Vagina (tissue), 2 donors: ENCODE measurements at regions not wholly inside any gene's neighbourhood (a gene's known extent, or its start where the extent isn't known, plus 50 kb on each side); places are given as distances from the start of the nearest gene placed in this dataset.

Experiments used
- CTCF ChIP-seq, 3 experiments: fragments of 450-650 bp in 2 of 3; fragments of 200-600 bp in 1 of 3; sonication (generic) in 1 of 3; IDR thresholded peaks; one replicate each; pipeline ENCODE4 v1.5.1; 2017 to 2019; ENCODE audit warnings: antibody characterized with exemption in 3 of 3, mild to moderate bottlenecking in 2 of 3, moderate library complexity in 2 of 3
- POLR2A ChIP-seq, 2 donors: fragments of 450-650 bp; IDR thresholded peaks; one replicate each; pipeline ENCODE4 v1.6.1; 2017; ENCODE audit warnings: antibody characterized with exemption in 2 of 2, mild to moderate bottlenecking in 2 of 2, moderate library complexity in 2 of 2
- POLR2AphosphoS5 ChIP-seq, 2 donors: sonication (generic); formaldehyde crosslinking; IDR thresholded peaks; one replicate each; pipeline ENCODE4 v1.9.0; 2017; ENCODE audit warnings: antibody characterized with exemption in 2 of 2, mild to moderate bottlenecking in 2 of 2, low read depth in 1 of 2; ENCODE audit not compliant: insufficient read depth in 1 of 2

GRCh38 chr7:25486656-25487055 lies 258.4 kb upstream of the NPVF start:
- no peak for TF ChIP-seq CTCF (IDR thresholded peaks at IDR 0.05)
- no peak for TF ChIP-seq POLR2AphosphoS5 (IDR thresholded peaks at IDR 0.05; ENCODE audit: insufficient read depth in 1 of 2, low read depth in 1 of 2)
- TF ChIP-seq POLR2A (IDR thresholded peaks at IDR 0.05) = no peak
